ENCODE measurements at regions not wholly inside any gene's neighbourhood (a gene's known extent, or its start where the extent isn't known, plus 50 kb on each side); places are given as distances from the start of the nearest gene placed in this dataset.

DNA sequence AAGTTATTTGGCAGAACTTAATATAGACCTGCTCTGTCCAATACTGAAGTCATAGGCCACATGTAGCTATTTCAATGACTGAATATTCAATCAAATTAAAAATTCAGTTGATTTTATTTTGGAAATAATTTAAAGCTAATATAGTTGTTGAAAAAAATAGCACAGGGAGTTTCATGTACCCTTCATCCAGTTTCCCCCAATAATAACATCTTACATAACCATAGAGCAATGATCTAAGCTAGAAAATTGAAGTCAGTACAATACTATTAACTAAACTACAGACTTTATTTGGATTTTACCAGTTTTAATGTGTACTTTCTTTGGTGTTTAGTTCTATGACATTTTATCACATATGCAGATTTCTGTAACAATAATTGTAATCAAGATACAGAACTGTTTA, 212.2 kb upstream of the HDDC2 start:
- Histone ChIP-seq H3K27me3 (ENCODE audit: insufficient read depth, low read length) (no peaks in the 10 kb centered on the region), H3K9ac (ENCODE audit: low read depth, low read length) (no peak overlapping the region), H3K27ac (ENCODE audit: low read depth, low read length) (no peak overlapping the region), H3K9me3 (ENCODE audit: insufficient read depth, low read depth, low read length) (0 out of 2 replicates have a peak, but pooled peaks cover 2% of the 10 kb centered on the region), H3K4me1 (ENCODE audit: insufficient read depth, low read length) (0 out of 2 replicates have a peak, but pooled peaks cover 4% of the 10 kb centered on the region), H3K4me3 (ENCODE audit: low read length) (no peak overlapping the region), H3K36me3 (ENCODE audit: insufficient read depth, low read length) (no peaks in the 10 kb centered on the region)

DNA sequence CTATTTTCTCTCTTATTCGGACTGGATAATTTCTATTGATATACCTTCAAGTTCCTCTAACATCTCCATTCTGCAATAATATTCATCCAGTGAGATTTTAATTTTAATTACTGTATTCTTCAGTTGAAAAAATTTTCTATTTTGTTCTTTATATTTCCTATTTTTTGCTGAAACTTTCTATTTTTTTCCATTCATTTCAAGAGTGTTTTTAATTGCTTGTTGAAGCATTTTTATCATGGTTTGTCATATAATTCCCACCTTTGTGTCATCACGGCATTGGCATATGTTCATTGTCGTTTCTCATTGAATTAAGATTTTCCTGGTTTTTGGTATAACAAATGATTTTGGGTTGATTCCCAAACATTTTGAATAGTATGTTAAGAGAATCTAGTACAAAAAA, 214.9 kb upstream of the HDDC2 start:
- no peaks in the 10 kb centered on the region for H3K27me3 ChIP-seq (ENCODE audit: insufficient read depth, low read length)
- H3K9ac ChIP-seq (ENCODE audit: low read depth, low read length) = no peak overlapping the region
- no peaks in the 10 kb centered on the region for H3K36me3 ChIP-seq (ENCODE audit: insufficient read depth, low read length)
- 0 out of 2 replicates have a peak, but pooled peaks cover 2% of the 10 kb centered on the region for H3K9me3 ChIP-seq (ENCODE audit: insufficient read depth, low read depth, low read length)
- H3K27ac ChIP-seq (ENCODE audit: low read depth, low read length) = no peak overlapping the region
- H3K4me3 ChIP-seq (ENCODE audit: low read length) = no peak overlapping the region
- 92% methylated on average over 3 of the region's 3 CpGs for WGBS
- 0 out of 2 replicates have a peak, but pooled peaks cover 4% of the 10 kb centered on the region for H3K4me1 ChIP-seq (ENCODE audit: insufficient read depth, low read length)

DNA sequence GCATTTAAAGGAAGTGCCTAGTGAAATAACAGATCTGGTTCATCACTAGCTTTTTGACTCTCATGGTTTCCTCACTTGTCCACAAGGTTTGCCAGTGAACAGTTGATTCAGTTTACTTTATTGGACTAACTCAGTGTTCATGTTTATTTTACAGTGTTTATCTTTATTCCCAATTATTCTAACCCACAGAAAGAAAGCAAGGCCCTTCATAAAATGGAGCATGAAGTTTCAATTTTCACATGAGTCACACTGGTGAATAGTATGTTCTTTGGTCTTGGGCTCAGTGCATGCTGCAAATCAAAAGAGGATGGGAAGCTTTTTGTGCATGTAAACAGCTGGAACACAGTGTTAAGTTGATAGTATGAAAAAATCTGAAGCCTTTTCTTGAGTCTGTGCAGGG, 217.6 kb upstream of the HDDC2 start:
- Histone ChIP-seq H3K9me3 (ENCODE audit: insufficient read depth, low read depth, low read length) (0 out of 2 replicates have a peak, but pooled peaks cover 2% of the 10 kb centered on the region), H3K27me3 (ENCODE audit: insufficient read depth, low read length) (no peaks in the 10 kb centered on the region), H3K4me3 (ENCODE audit: low read length) (no peak overlapping the region), H3K9ac (ENCODE audit: low read depth, low read length) (no peak overlapping the region), H3K36me3 (ENCODE audit: insufficient read depth, low read length) (no peaks in the 10 kb centered on the region), H3K4me1 (ENCODE audit: insufficient read depth, low read length) (no peaks in the 10 kb centered on the region), H3K27ac (ENCODE audit: low read depth, low read length) (no peak overlapping the region)

DNA sequence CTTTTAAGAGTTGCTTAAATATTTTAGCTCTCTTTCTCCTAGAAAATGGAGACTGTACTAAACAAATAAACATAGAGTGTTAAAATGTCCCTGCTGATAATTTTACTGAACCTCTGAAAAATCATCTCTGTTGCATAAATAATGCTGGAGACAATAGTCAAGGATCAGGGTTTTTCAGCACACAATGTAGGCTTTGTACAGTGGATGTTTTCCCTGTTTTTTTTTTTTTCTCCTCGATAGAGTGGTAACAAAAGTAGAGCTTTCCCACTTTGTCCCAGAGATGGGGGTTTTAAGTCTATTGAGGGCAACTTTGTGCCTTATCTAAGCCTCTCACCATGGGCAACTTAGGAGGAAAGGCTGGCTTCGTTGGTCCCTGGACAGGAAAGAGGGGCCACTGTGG, 222.6 kb upstream of the HDDC2 start:
- Histone ChIP-seq H3K4me1 (ENCODE audit: insufficient read depth, low read length) (peaks cover 20% of the 10 kb centered on the region), H3K27ac (ENCODE audit: low read depth, low read length) (no peak overlapping the region), H3K4me3 (ENCODE audit: low read length) (no peak overlapping the region), H3K36me3 (ENCODE audit: insufficient read depth, low read length) (no peaks in the 10 kb centered on the region), H3K9me3 (ENCODE audit: insufficient read depth, low read depth, low read length) (no peaks in the 10 kb centered on the region), H3K27me3 (ENCODE audit: insufficient read depth, low read length) (no peaks in the 10 kb centered on the region), H3K9ac (ENCODE audit: low read depth, low read length) (no peak overlapping the region)
- WGBS = 51% methylated on average over 2 of the region's 2 CpGs

DNA sequence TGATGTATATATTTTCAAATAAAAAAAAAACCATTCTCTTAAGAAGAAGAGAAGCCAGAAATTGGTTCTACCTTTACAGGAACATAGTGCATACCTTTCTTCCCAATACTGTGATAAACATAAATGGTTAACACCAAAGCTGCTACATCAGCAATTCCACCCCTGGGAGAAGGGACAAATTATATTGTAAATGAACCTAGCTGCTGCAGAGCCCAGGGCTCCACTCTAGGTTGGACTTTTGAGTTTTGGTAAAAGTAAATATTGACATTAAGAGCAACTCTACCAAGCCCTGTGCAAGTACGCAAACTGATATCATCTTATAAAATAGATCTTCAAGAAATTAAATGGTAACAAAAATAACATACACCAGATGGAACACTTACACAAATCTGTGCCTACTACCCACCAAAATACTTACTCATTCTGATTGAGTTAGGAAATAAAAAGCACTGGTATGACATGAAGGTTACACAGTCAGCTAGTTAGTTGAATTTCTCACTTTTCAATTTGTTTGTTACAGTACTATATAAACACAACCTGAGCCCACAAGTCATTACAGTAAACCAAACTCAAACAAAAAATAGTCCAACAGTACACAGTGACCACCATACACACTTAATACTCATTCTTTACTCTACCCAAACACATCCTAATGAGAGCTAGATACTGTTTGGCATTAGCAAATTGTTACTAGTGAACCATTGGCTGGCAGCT, 223.3 kb upstream of the HEY2 start:
- no peak overlapping the region for H3K9ac ChIP-seq (ENCODE audit: low read depth, low read length)
- no peaks in the 10 kb centered on the region for H3K36me3 ChIP-seq (ENCODE audit: insufficient read depth, low read length)
- peaks cover 26% of the 10 kb centered on the region for H3K4me1 ChIP-seq (ENCODE audit: insufficient read depth, low read length)
- no peaks in the 10 kb centered on the region for H3K9me3 ChIP-seq (ENCODE audit: insufficient read depth, low read depth, low read length)
- H3K27me3 ChIP-seq (ENCODE audit: insufficient read depth, low read length) = no peaks in the 10 kb centered on the region
- WGBS = no CpG with 5 or more reads among the region's 1 CpG
- no peak overlapping the region for H3K27ac ChIP-seq (ENCODE audit: low read depth, low read length)
- no peak overlapping the region for H3K4me3 ChIP-seq (ENCODE audit: low read length)

DNA sequence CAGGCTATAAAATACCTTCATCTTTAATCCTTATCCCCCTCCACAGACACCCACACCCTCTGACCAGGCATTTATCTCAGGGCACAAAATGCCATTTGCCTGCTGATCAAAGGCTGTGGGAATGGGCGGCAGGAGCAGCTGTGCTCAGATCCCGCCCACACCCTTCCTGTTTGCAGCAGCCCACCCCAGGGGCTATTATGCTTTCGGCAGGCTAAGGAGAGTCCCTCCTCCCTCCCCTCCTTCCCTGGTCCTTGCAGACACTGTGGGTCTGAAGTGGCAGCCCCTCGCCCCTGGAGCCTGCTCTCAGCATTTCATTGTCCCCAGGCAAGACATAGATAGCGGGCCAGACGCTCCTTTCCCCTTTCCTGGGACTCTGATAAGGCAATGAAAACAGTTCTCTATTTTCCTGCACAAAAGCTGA, 220.8 kb upstream of the HEY2 start:
- H3K9ac ChIP-seq (ENCODE audit: low read depth, low read length) = peak overlapping the region; percentile 27; the same call in 1 of the 2 replicates
- peak overlapping the region; percentile 82 for H3K27ac ChIP-seq (ENCODE audit: low read depth, low read length)
- peaks cover 31% of the 10 kb centered on the region for H3K4me1 ChIP-seq (ENCODE audit: insufficient read depth, low read length)
- no peaks in the 10 kb centered on the region for H3K36me3 ChIP-seq (ENCODE audit: insufficient read depth, low read length)
- H3K27me3 ChIP-seq (ENCODE audit: insufficient read depth, low read length) = no peaks in the 10 kb centered on the region
- no peak overlapping the region for H3K4me3 ChIP-seq (ENCODE audit: low read length)
- WGBS = 3% methylated on average over 6 of the region's 6 CpGs
- H3K9me3 ChIP-seq (ENCODE audit: insufficient read depth, low read depth, low read length) = no peaks in the 10 kb centered on the region

DNA sequence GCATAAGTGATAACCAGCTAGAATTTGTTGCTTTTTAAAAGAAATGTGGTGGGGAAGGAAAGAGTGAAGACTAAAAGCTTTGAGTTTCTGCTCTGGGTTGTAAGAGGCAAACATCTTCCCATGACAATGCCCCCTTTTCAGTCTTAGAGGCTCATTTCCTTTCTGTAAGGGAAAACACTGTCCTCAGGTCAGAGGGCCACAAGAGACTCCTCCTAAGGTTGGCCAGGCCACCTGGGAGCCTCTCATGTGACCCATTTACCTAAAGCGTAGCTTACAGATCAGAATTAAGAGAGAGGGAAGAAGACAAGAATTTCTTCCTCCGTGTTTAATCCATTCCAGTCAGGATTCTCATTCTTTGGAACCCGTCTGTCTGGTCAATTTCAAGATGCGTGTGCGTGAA, 220.4 kb upstream of the HEY2 start:
- Histone ChIP-seq H3K4me1 (ENCODE audit: insufficient read depth, low read length) (peaks cover 32% of the 10 kb centered on the region), H3K27me3 (ENCODE audit: insufficient read depth, low read length) (no peaks in the 10 kb centered on the region), H3K36me3 (ENCODE audit: insufficient read depth, low read length) (no peaks in the 10 kb centered on the region), H3K27ac (ENCODE audit: low read depth, low read length) (peak overlapping the region; percentile 82), H3K4me3 (ENCODE audit: low read length) (no peak overlapping the region), H3K9me3 (ENCODE audit: insufficient read depth, low read depth, low read length) (no peaks in the 10 kb centered on the region), H3K9ac (ENCODE audit: low read depth, low read length) (peak overlapping the region; percentile 27; the same call in 1 of the 2 replicates)
- 70% methylated on average over 5 of the region's 5 CpGs for whole genome bisulfite sequencing

DNA sequence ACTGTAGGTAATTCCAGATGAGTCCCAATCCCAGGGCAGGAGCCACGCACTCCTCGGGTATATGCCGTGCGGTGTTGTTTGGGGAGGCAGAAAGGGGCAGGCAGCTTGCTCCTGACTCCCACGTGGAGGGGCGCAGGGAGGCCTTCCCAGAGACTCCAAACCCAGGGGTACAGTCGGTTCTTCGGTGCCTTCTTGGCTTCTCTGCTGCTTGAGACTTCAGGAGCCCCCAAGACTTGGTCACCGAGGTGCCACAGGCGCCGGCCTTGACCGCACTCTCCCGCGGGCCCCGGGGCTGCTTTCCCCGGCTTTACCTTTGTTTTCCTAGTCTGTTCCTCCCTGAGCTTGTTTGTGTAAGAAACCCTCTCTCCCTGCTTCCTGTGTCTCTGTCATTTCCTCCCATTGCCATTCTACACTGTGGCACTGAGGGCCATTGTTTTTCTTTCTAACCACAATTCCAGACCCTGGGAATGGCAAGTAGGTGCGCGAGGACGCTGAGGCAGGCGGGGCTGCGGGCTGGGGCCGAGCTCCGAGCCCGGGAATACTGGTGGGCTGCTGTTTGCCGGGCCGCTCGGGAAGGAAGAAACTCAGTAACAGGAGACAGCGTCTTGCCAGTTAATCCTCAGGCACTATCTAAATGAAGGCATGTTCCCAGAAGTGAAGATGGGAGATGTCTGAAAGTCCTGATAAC, 215.6 kb upstream of the HEY2 start:
- no peak overlapping the region for H3K27ac ChIP-seq (ENCODE audit: low read depth, low read length)
- peak overlapping the region; percentile 50; the same call in 1 of the 2 replicates for H3K9ac ChIP-seq (ENCODE audit: low read depth, low read length)
- H3K9me3 ChIP-seq (ENCODE audit: insufficient read depth, low read depth, low read length) = no peaks in the 10 kb centered on the region
- 32% methylated on average over 28 of the region's 28 CpGs for WGBS
- peaks cover 29% of the 10 kb centered on the region for H3K4me1 ChIP-seq (ENCODE audit: insufficient read depth, low read length)
- peak overlapping the region; percentile 21; the same call in 1 of the 2 replicates for H3K4me3 ChIP-seq (ENCODE audit: low read length)
- H3K27me3 ChIP-seq (ENCODE audit: insufficient read depth, low read length) = no peaks in the 10 kb centered on the region
- H3K36me3 ChIP-seq (ENCODE audit: insufficient read depth, low read length) = no peaks in the 10 kb centered on the region

DNA sequence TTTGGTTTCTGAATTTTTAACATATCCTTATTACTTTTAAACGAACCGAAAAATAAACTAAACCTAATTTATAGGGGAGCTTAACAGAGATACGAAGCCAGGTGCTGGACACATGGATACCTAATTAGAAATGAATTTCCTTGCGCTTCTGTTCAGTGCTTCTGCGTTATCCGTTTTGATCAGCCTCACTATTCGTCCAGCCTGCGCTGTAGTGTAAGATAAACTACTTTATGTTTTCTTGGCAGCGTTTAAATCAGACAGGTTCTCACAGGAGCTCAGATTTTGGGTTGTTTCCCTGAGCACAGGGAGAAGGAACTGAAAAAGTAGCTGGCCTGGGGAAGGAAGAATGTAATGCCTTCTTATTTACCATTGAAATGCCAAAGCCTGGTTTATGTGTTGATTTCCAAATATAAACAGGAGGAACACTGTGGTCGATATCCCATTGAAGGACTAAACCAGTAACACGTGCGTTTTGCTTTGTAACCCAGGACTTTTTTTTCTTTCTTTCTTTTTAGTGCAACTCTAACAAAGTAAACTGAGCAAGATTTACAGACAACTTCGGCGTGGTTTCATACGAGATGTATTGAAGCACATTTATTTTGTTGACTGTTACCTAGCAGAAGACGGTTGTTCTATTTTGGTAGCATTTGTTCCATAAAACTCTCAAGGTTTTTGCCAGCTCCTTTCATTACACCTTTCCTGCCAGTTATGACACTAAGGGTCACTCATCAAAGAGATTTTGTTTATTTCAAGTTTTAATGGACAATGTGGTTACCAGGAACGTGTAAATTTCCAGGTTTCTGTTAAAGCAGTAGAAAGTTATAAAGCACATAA, 214.8 kb upstream of the HEY2 start:
- H3K4me1 ChIP-seq (ENCODE audit: insufficient read depth, low read length) = peaks cover 21% of the 10 kb centered on the region
- H3K9me3 ChIP-seq (ENCODE audit: insufficient read depth, low read depth, low read length) = no peaks in the 10 kb centered on the region
- H3K36me3 ChIP-seq (ENCODE audit: insufficient read depth, low read length) = no peaks in the 10 kb centered on the region
- no peak overlapping the region for H3K27ac ChIP-seq (ENCODE audit: low read depth, low read length)
- 84% methylated on average over 16 of the region's 17 CpGs for WGBS
- no peak overlapping the region for H3K9ac ChIP-seq (ENCODE audit: low read depth, low read length)
- H3K27me3 ChIP-seq (ENCODE audit: insufficient read depth, low read length) = no peaks in the 10 kb centered on the region
- H3K4me3 ChIP-seq (ENCODE audit: low read length) = peak overlapping the region; percentile 21; the same call in 1 of the 2 replicates

DNA sequence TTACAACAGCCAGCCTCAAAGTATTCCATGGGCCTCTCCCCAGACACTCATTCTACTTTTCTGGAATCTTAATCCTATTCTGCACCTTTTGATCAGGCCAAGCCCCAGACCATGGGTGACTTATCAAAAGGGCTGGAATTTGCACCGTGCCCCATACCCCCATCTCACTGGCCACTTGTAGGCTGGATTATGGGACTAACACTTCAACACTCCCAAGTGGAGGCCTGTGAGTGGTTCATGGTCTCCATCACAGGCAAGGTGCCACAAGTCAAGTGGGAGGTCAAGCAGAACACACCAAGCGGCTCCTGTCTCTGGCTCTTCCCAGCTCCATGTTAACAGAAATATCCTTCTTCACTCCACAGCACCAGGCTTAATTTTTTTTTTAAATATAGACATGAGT, 212.3 kb upstream of the HEY2 start:
- 85% methylated on average over 2 of the region's 2 CpGs for WGBS
- Histone ChIP-seq H3K9me3 (ENCODE audit: insufficient read depth, low read depth, low read length) (no peaks in the 10 kb centered on the region), H3K36me3 (ENCODE audit: insufficient read depth, low read length) (no peaks in the 10 kb centered on the region), H3K27me3 (ENCODE audit: insufficient read depth, low read length) (no peaks in the 10 kb centered on the region), H3K4me3 (ENCODE audit: low read length) (no peak overlapping the region), H3K27ac (ENCODE audit: low read depth, low read length) (no peak overlapping the region), H3K4me1 (ENCODE audit: insufficient read depth, low read length) (peaks cover 17% of the 10 kb centered on the region), H3K9ac (ENCODE audit: low read depth, low read length) (no peak overlapping the region)

DNA sequence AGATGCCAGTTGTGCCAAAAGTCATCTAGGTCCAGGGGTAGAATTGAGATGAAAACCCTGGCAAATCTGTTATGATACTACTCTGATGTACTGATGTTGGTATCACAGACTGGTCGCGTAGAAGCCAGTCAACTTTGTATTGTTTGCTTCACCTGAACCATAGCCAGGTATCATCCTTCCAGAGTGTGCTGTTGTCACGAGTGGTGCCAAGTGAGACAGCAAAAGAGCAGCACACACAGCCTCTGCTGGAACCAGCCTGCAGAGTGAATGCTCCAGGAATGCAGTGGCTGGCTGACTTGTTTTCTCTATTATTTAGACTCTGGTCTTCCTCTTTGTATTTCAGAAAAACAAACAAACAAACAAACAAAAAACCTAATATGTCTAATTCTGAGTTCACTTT, 209.5 kb upstream of the HEY2 start:
- WGBS = 94% methylated on average over 3 of the region's 3 CpGs
- Histone ChIP-seq H3K27ac (ENCODE audit: low read depth, low read length) (no peak overlapping the region), H3K9me3 (ENCODE audit: insufficient read depth, low read depth, low read length) (no peaks in the 10 kb centered on the region), H3K4me1 (ENCODE audit: insufficient read depth, low read length) (peaks cover 8% of the 10 kb centered on the region), H3K9ac (ENCODE audit: low read depth, low read length) (no peak overlapping the region), H3K27me3 (ENCODE audit: insufficient read depth, low read length) (no peaks in the 10 kb centered on the region), H3K4me3 (ENCODE audit: low read length) (no peak overlapping the region), H3K36me3 (ENCODE audit: insufficient read depth, low read length) (no peaks in the 10 kb centered on the region)
